GM10248 (cell line): ENCODE measurements at regions not wholly inside any gene's neighbourhood (a gene's known extent, or its start where the extent isn't known, plus 50 kb on each side); places are given as distances from the start of the nearest gene placed in this dataset.
"Not testable (repeated sequence)": the region's sequence is repeated elsewhere in the genome, so short reads cannot be mapped to it uniquely, and the experiment has no call there.

Experiments used
- CTCF ChIA-PET: fragments of 300-600 bp; sonication (Branson Sonifier 250); formaldehyde crosslinking; extraction: SDS; loops from one replicate; lab custom pipeline; 2021; ENCODE audit warnings: antibody characterized with exemption; lab: Yijun Ruan, JAX
- POLR2A ChIA-PET: fragments of 350-650 bp; sonication (Branson Sonifier 250); formaldehyde crosslinking; extraction: SDS; loops from one replicate; lab custom pipeline; 2020; ENCODE audit warnings: antibody characterized with exemption; lab: Yijun Ruan, JAX
- DNase-seq: peaks from one replicate; pipeline ENCODE4 v3.0.0; 2012; ENCODE audit errors: extremely low spot score
- TF ChIP-seq, protein P1 (sequence below): IDR thresholded peaks from 2 replicates; pipeline ENCODE4 v1.5.1; 2012; ENCODE audit warnings: mild to moderate bottlenecking, low read depth; ENCODE audit errors: extremely low read depth, missing control alignments, control extremely low read depth

DNA sequence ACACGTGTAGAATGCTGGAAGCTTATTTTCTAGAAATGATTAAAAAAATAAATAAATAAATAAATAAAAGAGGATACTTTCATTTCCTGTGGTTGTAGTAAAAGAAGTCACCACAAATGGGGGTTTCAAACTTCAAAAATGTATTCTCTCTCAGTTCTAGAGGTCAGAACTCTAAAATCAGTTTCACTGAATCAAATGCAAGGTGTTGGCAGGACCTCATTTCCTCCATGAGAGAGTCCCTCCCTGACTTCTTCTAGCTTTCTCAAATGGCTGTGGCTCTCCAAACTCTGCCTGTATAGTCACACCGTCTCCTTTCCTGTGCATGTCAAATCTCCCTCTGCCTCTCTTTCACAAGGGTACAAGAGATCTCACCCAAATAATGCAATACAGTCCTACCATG, 312.6 kb upstream of the CXADR start:
- no peak for DNase-seq
- CTCF ChIA-PET: interaction anchor here (0.7 to 1.0 kb wide), 2 partner anchors 17 to 24 kb away, joined by 3 to 4 read pairs; no protein-coding TSS in a partner anchor
- TF ChIP-seq, protein P1, sequence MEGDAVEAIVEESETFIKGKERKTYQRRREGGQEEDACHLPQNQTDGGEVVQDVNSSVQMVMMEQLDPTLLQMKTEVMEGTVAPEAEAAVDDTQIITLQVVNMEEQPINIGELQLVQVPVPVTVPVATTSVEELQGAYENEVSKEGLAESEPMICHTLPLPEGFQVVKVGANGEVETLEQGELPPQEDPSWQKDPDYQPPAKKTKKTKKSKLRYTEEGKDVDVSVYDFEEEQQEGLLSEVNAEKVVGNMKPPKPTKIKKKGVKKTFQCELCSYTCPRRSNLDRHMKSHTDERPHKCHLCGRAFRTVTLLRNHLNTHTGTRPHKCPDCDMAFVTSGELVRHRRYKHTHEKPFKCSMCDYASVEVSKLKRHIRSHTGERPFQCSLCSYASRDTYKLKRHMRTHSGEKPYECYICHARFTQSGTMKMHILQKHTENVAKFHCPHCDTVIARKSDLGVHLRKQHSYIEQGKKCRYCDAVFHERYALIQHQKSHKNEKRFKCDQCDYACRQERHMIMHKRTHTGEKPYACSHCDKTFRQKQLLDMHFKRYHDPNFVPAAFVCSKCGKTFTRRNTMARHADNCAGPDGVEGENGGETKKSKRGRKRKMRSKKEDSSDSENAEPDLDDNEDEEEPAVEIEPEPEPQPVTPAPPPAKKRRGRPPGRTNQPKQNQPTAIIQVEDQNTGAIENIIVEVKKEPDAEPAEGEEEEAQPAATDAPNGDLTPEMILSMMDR: no peak
- POLR2A ChIA-PET: no interaction called here

DNA sequence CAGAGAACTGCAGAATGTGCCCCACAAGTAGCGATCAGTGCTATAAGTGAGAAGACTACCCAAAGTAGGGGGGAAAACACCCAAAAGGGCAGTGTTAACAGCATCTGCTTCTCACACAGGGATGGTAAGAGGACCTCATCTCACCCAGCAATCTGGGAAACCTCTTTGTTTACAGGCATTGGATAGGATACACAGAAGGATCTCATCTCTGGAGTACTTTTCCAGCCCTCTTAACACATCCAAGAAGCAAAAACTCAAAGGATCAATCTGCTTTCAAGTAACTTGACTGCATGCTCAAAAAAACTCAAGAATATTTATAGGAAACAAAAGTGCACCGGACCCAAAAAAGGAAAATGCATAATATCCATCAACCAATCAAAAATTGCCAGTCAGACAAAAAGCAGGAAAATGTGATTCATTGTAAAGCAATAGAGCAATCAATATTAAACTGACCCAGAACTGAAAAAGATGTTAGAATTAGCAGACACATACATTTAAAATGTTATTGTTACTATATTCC, 311.0 kb upstream of the CXADR start:
- no peak for DNase-seq
- ChIA-PET CTCF (no interaction called here), POLR2A (no interaction called here)
- TF ChIP-seq, protein P1: no peak

DNA sequence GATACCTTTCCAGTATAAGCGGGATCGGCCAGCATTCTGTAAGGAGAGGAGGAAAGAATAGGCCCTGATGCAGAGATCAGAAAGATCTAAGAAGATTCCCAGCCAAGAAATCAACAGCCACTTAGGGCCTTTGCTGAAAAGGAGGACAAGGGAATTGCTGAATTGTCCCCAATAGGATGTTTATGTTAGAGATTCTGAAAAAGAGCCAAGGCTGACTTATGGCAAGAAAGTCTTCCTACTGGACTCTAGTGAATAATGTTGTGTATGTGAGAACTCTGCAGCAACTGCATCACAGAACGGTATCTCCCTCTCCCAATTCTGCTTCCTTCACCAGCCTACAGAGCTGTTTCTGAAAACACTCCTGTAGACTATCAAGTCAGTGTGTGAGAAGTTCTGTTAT, 298.0 kb upstream of the CXADR start:
- no peak for DNase-seq
- ChIA-PET POLR2A (no interaction called here), CTCF (no interaction called here)
- TF ChIP-seq, protein P1: no peak

DNA sequence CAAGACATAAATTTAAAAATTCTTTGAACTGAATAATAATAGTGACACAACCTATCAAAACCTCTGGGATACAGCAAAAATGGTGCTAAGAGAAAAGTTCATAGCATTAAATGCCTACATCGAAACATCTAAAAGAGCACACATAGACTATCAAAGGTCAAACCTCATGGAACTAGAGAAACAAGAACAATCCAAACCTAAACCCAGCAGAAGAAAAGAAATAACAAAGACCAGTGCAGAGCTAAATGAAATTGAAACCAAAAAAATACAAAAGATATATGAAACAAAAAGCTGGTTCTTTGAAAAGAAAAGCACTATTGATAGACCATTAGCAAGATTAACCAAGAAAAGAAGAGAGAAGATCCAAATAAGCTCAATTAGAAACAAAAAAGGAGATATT, 293.8 kb upstream of the CXADR start:
- POLR2A ChIA-PET, CTCF ChIA-PET, DNase-seq: not testable (repeated sequence)

DNA sequence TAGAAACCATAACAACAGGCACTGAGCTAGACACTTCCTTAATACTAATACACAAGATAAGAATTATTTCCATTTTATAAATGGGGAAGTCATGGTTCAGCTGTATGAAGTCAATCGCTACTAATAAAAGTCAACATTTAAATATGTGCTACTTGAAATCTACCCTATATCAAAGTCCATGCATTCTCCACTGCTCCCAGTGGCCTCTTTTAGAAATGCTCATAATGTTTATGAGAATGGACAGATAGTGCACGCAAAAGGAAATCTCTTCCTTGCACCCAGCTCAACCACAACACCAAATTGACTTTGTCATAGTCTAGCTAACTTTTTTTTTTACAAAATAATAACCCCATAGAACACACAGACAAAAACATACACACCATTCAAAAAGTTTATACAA, 281.7 kb upstream of the CXADR start:
- POLR2A ChIA-PET: no interaction called here
- TF ChIP-seq, protein P1: no peak
- DNase-seq: no peak
- CTCF ChIA-PET: no interaction called here

DNA sequence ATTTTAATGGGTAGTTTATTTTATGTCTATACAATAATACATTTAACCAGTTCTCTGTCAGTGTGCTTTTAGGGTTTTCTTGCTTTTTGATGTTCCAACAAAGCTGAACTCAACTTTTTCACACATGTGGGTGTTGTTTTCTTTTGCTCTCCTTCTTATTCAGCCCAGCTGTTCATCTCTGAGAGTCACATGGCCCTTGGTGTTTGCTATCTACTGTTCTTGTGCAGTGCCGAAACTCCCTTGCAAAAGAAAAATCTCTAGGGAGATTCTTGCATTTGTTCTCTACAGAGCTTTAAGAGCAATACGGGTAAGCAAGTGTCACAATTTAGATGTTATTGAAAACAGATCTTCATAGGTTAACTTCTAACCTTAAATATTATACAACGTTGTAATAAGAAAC, 281.1 kb upstream of the CXADR start:
- CTCF ChIA-PET: no interaction called here
- DNase-seq: no peak
- POLR2A ChIA-PET: no interaction called here
- TF ChIP-seq, protein P1: no peak

DNA sequence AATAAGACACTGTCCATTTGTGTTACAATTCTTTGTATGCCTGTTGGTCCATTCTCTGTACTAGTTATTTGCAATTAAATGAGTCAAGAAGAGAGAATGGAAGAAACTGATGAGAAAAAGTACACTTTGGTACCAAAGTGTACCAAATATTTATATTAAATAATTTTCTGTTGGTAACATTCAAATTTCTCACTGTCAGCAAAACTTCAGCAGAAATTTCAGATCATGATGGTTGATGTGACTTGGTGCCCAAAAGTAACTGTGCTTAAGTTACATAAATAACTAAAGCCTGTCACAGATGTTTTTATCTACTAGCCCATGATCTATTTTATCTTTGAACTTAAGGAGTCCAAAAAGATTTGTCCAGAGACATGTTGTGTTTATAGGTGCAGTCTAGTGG, 274.4 kb upstream of the CXADR start:
- ChIA-PET CTCF (no interaction called here), POLR2A (no interaction called here)

More for the DNA sequence above, 274.4 kb upstream of the CXADR start:
- no peak for DNase-seq
- TF ChIP-seq, protein P1: no peak
